ENCODE measurements at regions not wholly inside any gene's neighbourhood (a gene's known extent, or its start where the extent isn't known, plus 50 kb on each side); places are given as distances from the start of the nearest gene placed in this dataset.
"Not testable (repeated sequence)": the region's sequence is repeated elsewhere in the genome, so short reads cannot be mapped to it uniquely, and the experiment has no call there.

DNA sequence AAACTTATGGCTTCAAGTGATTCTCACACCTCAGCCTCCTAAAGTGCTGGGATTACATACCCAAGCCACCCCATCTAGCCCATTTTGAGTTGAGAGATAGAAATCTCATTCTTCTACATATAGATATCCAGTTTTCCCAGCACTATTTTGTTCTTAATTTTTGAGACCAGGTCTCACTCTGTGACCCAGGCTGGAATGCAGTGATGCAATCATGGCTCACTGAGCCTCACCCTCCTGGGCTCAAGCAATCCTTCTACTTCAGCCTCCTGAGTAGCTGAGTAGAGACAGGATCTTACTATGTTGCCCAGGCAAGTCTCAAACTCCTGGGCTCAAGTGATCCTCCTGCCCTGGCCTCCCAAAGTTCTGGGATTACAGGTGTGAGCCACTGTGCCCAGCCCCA is 60.9 kb upstream of the CTNNA1 start:
- Histone ChIP-seq H3K27me3 (ENCODE audit: low read length) (no peaks in the 10 kb centered on the region), H3K4me3 (ENCODE audit: low read length) (no peak overlapping the region), H3K4me2 (ENCODE audit: low read length) (no peak overlapping the region), H3K9me3 (ENCODE audit: low read length) (no peaks in the 10 kb centered on the region), H3K9ac (ENCODE audit: low read length) (no peak overlapping the region), H3F3A (ENCODE audit: low read length, unreplicated experiment) (no peaks in the 10 kb centered on the region), H3K4me1 (ENCODE audit: insufficient read depth, low read length) (peaks cover 13% of the 10 kb centered on the region), H3K36me3 (ENCODE audit: low read depth, low read length) (no peaks in the 10 kb centered on the region), H3K79me2 (ENCODE audit: low read length) (no peaks in the 10 kb centered on the region), H4K20me1 (ENCODE audit: low read length) (no peaks in the 10 kb centered on the region), H3K9me2 (replicated peaks; ENCODE audit: low read length) (no peaks in the 10 kb centered on the region), H2AFZ (ENCODE audit: low read length) (no peak overlapping the region), H3K27ac (ENCODE audit: low read length) (no peak overlapping the region)
- BruUV-seq (replicated peaks) = no TSS peak
- intact Hi-C loops (cut with micrococcal nuclease) = no loop called here
- no peak for ATAC-seq
- ChIA-PET POLR2A (ENCODE audit: unreplicated experiment) (no interaction called here), CTCF (no interaction called here)
- no peak for TF ChIP-seq EZH2 (IDR thresholded peaks at IDR 0.05; ENCODE audit: low read length, unreplicated experiment)
- no peak for TF ChIP-seq EZH2phosphoT487 (IDR thresholded peaks at IDR 0.05; ENCODE audit: borderline replicate concordance, low read length)
- TF ChIP-seq, protein P1, sequence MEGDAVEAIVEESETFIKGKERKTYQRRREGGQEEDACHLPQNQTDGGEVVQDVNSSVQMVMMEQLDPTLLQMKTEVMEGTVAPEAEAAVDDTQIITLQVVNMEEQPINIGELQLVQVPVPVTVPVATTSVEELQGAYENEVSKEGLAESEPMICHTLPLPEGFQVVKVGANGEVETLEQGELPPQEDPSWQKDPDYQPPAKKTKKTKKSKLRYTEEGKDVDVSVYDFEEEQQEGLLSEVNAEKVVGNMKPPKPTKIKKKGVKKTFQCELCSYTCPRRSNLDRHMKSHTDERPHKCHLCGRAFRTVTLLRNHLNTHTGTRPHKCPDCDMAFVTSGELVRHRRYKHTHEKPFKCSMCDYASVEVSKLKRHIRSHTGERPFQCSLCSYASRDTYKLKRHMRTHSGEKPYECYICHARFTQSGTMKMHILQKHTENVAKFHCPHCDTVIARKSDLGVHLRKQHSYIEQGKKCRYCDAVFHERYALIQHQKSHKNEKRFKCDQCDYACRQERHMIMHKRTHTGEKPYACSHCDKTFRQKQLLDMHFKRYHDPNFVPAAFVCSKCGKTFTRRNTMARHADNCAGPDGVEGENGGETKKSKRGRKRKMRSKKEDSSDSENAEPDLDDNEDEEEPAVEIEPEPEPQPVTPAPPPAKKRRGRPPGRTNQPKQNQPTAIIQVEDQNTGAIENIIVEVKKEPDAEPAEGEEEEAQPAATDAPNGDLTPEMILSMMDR (conservative IDR thresholded peaks at IDR 0.05; ENCODE audit: low read depth, low read length) = no peak
- no peak for DNase-seq

DNA sequence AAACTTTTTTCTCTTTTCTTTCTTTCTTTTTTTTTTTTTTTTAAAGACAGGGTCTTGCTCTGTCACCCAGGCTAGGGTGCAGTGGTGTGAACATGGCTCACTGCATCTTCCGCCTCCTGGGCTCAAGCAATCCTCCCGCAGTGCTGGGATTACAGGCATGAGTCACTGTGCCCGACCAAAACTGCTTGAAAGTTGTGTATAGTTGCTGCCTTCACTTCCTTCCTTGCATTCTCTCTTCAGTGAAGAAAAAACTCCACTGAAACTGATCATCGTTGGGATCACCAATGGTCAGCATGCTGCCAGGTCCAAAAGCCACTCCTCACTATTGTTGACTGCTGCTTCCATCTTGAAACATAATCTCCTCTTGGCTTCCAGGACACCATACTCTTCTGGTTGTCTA is 66.6 kb upstream of the CTNNA1 start:
- Histone ChIP-seq H3K9me3 (ENCODE audit: low read length) (no peaks in the 10 kb centered on the region), H3K27ac (ENCODE audit: low read length) (no peak overlapping the region), H3F3A (ENCODE audit: low read length, unreplicated experiment) (no peaks in the 10 kb centered on the region), H3K27me3 (ENCODE audit: low read length) (no peaks in the 10 kb centered on the region), H3K4me2 (ENCODE audit: low read length) (no peak overlapping the region), H3K4me3 (ENCODE audit: low read length) (no peak overlapping the region), H3K4me1 (ENCODE audit: insufficient read depth, low read length) (no peaks in the 10 kb centered on the region), H3K79me2 (ENCODE audit: low read length) (no peaks in the 10 kb centered on the region), H3K9ac (ENCODE audit: low read length) (no peak overlapping the region), H2AFZ (ENCODE audit: low read length) (no peak overlapping the region), H3K36me3 (ENCODE audit: low read depth, low read length) (no peaks in the 10 kb centered on the region), H3K9me2 (replicated peaks; ENCODE audit: low read length) (no peaks in the 10 kb centered on the region), H4K20me1 (ENCODE audit: low read length) (no peaks in the 10 kb centered on the region)
- no peak for DNase-seq
- BruUV-seq (replicated peaks) = no TSS peak
- no peak for ATAC-seq
- ChIA-PET CTCF (no interaction called here), POLR2A (ENCODE audit: unreplicated experiment) (no interaction called here)
- intact Hi-C loops (cut with micrococcal nuclease) = no loop called here
- no peak for TF ChIP-seq EZH2phosphoT487 (IDR thresholded peaks at IDR 0.05; ENCODE audit: borderline replicate concordance, low read length)
- no peak for TF ChIP-seq EZH2 (IDR thresholded peaks at IDR 0.05; ENCODE audit: low read length, unreplicated experiment)
- TF ChIP-seq, protein P1 (conservative IDR thresholded peaks at IDR 0.05; ENCODE audit: low read depth, low read length) = no peak

DNA sequence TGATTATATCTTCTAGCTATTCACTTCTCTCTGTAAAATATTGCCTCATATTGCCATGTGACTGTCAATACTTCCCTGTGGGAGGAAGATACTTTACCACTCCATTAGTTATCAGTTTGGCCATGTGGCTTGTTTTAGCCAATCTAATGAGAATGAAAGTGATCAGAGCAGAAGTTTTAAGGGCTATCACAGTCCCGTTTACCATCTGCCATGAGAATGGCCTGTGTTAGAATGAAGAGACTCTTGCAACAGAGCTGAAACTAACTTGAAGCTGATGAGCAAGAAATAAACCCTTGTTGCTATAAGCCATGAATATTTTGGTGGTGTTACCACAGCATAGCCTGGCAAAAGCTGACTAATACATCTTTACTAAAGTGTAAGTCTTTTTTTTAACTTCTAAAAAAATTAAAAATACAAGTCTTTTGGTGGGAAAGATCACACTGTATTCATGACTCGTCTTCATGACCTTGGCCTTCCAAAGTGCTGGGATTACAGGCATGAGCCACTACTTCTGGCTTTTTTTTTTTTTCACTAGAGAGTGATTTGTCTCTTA is 68.0 kb upstream of the CTNNA1 start:
- no peaks in the 10 kb centered on the region for H3F3A ChIP-seq (ENCODE audit: low read length, unreplicated experiment)
- H3K4me2 ChIP-seq (ENCODE audit: low read length) = no peak overlapping the region
- no peaks in the 10 kb centered on the region for H4K20me1 ChIP-seq (ENCODE audit: low read length)
- ATAC-seq (no peak), DNase-seq (no peak)
- ChIA-PET CTCF (no interaction called here), POLR2A (ENCODE audit: unreplicated experiment) (no interaction called here)
- H3K4me3 ChIP-seq (ENCODE audit: low read length) = no peak overlapping the region
- H3K79me2 ChIP-seq (ENCODE audit: low read length) = no peaks in the 10 kb centered on the region
- no peaks in the 10 kb centered on the region for H3K4me1 ChIP-seq (ENCODE audit: insufficient read depth, low read length)
- no peaks in the 10 kb centered on the region for H3K9me3 ChIP-seq (ENCODE audit: low read length)
- no peaks in the 10 kb centered on the region for H3K9me2 ChIP-seq (replicated peaks; ENCODE audit: low read length)
- H3K27me3 ChIP-seq (ENCODE audit: low read length) = no peaks in the 10 kb centered on the region
- H3K27ac ChIP-seq (ENCODE audit: low read length) = no peak overlapping the region
- H3K36me3 ChIP-seq (ENCODE audit: low read depth, low read length) = no peaks in the 10 kb centered on the region
- no TSS peak for BruUV-seq (replicated peaks)
- TF ChIP-seq, protein P1 (conservative IDR thresholded peaks at IDR 0.05; ENCODE audit: low read depth, low read length) = no peak
- intact Hi-C loops (cut with micrococcal nuclease) = no loop called here
- H3K9ac ChIP-seq (ENCODE audit: low read length) = no peak overlapping the region
- H2AFZ ChIP-seq (ENCODE audit: low read length) = no peak overlapping the region

DNA sequence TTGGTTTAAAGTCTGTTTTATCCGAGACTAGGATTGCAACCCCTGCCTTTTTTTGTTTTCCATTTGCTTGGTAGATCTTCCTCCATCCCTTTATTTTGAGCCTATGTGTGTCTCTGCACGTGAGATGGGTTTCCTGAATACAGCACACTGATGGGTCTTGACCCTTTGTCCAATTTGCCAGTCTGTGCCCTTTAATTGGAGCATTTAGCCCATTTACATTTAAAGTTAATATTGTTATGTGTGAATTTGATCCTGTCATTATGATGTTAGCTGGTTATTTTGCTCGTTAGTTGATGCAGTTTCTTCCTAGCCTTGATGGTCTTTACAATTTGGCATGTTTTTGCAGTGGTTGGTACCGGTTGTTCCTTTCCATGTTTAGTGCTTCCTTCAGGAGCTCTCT is 70.8 kb upstream of the CTNNA1 start:
- CTCF ChIA-PET; H3K27me3 ChIP-seq (ENCODE audit: low read length); H2AFZ ChIP-seq (ENCODE audit: low read length); H3K4me1 ChIP-seq (ENCODE audit: insufficient read depth, low read length); H3K36me3 ChIP-seq (ENCODE audit: low read depth, low read length); H3K4me3 ChIP-seq (ENCODE audit: low read length); H3K9ac ChIP-seq (ENCODE audit: low read length); H3K79me2 ChIP-seq (ENCODE audit: low read length); intact Hi-C loops (cut with micrococcal nuclease); POLR2A ChIA-PET (ENCODE audit: unreplicated experiment); BruUV-seq (replicated peaks); H3K9me3 ChIP-seq (ENCODE audit: low read length); H3F3A ChIP-seq (ENCODE audit: low read length, unreplicated experiment); H4K20me1 ChIP-seq (ENCODE audit: low read length); H3K27ac ChIP-seq (ENCODE audit: low read length); H3K9me2 ChIP-seq (replicated peaks; ENCODE audit: low read length); ATAC-seq; DNase-seq; H3K4me2 ChIP-seq (ENCODE audit: low read length): not testable (repeated sequence)

DNA sequence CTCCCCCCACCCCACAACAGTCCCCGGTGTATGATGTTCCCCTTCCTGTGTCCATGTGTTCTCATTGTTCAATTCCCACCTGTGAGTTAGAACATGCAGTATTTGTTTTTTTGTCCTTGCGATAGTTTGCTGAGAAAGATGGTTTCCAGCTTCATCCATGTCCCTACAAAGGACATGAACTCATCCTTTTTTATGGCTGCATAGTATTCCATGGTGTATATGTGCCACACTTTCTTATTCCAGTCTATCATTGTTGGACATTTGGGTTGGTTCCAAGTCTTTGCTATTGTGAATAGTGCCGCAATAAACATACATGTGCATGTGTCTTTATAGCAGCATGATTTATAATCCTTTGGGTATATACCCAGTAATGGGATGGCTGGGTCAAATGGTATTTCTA is 74.4 kb upstream of the CTNNA1 start:
- H3K79me2 ChIP-seq (ENCODE audit: low read length); H3K4me3 ChIP-seq (ENCODE audit: low read length); H3K27ac ChIP-seq (ENCODE audit: low read length); H3K9me2 ChIP-seq (replicated peaks; ENCODE audit: low read length); H3K36me3 ChIP-seq (ENCODE audit: low read depth, low read length); BruUV-seq (replicated peaks); H3F3A ChIP-seq (ENCODE audit: low read length, unreplicated experiment); ATAC-seq; H3K27me3 ChIP-seq (ENCODE audit: low read length); H2AFZ ChIP-seq (ENCODE audit: low read length); H3K9ac ChIP-seq (ENCODE audit: low read length); H3K9me3 ChIP-seq (ENCODE audit: low read length); POLR2A ChIA-PET (ENCODE audit: unreplicated experiment); DNase-seq; H3K4me1 ChIP-seq (ENCODE audit: insufficient read depth, low read length); H4K20me1 ChIP-seq (ENCODE audit: low read length); CTCF ChIA-PET; H3K4me2 ChIP-seq (ENCODE audit: low read length); intact Hi-C loops (cut with micrococcal nuclease): not testable (repeated sequence)

Data from PC-3 (cell line).